ENCODE measurements at regions not wholly inside any gene's neighbourhood (a gene's known extent, or its start where the extent isn't known, plus 50 kb on each side); places are given as distances from the start of the nearest gene placed in this dataset.
A peak's percentile ranks its signal among the peaks of the same experiment; 100 is the strongest.
"Not testable (repeated sequence)": the region's sequence is repeated elsewhere in the genome, so short reads cannot be mapped to it uniquely, and the experiment has no call there.

GRCh38 chr11:3583476-3583875 lies 58.3 kb downstream of the ART5 start:
- DNase-seq (ENCODE audit: low read depth, low spot score), result not testable (repeated sequence)

- DNase-seq (ENCODE audit: low read depth, low spot score), result not testable (repeated sequence)
Measured at GRCh38 chr11:3581389-3581725, 60.4 kb downstream of the ART5 start.

GRCh38 chr11:3580487-3581388 lies 61.1 kb downstream of the ART5 start:
- DNase-seq (ENCODE audit: low read depth, low spot score), result peak; percentile 50

GRCh38 chr11:3579600-3580459 lies 62.0 kb downstream of the ART5 start:
- not testable (repeated sequence) for DNase-seq (ENCODE audit: low read depth, low spot score)

GRCh38 chr11:3576066-3576604 lies 65.7 kb downstream of the ART5 start:
- DNase-seq (ENCODE audit: low read depth, low spot score), result not testable (repeated sequence)

GRCh38 chr11:3572976-3573647 lies 68.7 kb downstream of the ART5 start:
- DNase-seq (ENCODE audit: low read depth, low spot score), result not testable (repeated sequence)

GRCh38 chr11:3571752-3572151 lies 70.0 kb downstream of the ART5 start:
- DNase-seq (ENCODE audit: low read depth, low spot score), result not testable (repeated sequence)

GRCh38 chr11:3565838-3566237 lies 76.0 kb downstream of the ART5 start:
- not testable (repeated sequence) for DNase-seq (ENCODE audit: low read depth, low spot score)

GRCh38 chr11:3564383-3564782 lies 77.4 kb downstream of the ART5 start:
- not testable (repeated sequence) for DNase-seq (ENCODE audit: low read depth, low spot score)

GRCh38 chr11:3554621-3555020 lies 87.2 kb downstream of the ART5 start:
- DNase-seq (ENCODE audit: low read depth, low spot score), result not testable (repeated sequence)

- not testable (repeated sequence) for DNase-seq (ENCODE audit: low read depth, low spot score)
Measured at GRCh38 chr11:3544990-3545389, 96.8 kb downstream of the ART5 start.

- DNase-seq (ENCODE audit: low read depth, low spot score), result not testable (repeated sequence)
Measured at GRCh38 chr11:3538220-3538619, 103.6 kb downstream of the ART5 start.

- not testable (repeated sequence) for DNase-seq (ENCODE audit: low read depth, low spot score)
Measured at GRCh38 chr11:3537254-3537653, 104.5 kb downstream of the ART5 start.

GRCh38 chr11:3532958-3533357 lies 108.8 kb downstream of the ART5 start:
- DNase-seq (ENCODE audit: low read depth, low spot score), result not testable (repeated sequence)

GRCh38 chr11:3531280-3531679 lies 110.5 kb downstream of the ART5 start:
- not testable (repeated sequence) for DNase-seq (ENCODE audit: low read depth, low spot score)

- DNase-seq (ENCODE audit: low read depth, low spot score), result not testable (repeated sequence)
Measured at GRCh38 chr11:3523567-3523966, 118.2 kb downstream of the ART5 start.

GRCh38 chr11:3520905-3521304 lies 120.9 kb downstream of the ART5 start:
- DNase-seq (ENCODE audit: low read depth, low spot score), result not testable (repeated sequence)

GRCh38 chr11:3519841-3520240 lies 122.0 kb downstream of the ART5 start:
- not testable (repeated sequence) for DNase-seq (ENCODE audit: low read depth, low spot score)

- DNase-seq (ENCODE audit: low read depth, low spot score), result not testable (repeated sequence)
Measured at GRCh38 chr11:3516934-3517567, 124.7 kb downstream of the ART5 start.

GRCh38 chr11:3516345-3516933 lies 125.4 kb downstream of the ART5 start:
- DNase-seq (ENCODE audit: low read depth, low spot score), result not testable (repeated sequence)

Data from astrocyte of the hippocampus (primary cell).